C4-2B (cell line): ENCODE measurements at regions not wholly inside any gene's neighbourhood (a gene's known extent, or its start where the extent isn't known, plus 50 kb on each side); places are given as distances from the start of the nearest gene placed in this dataset.

Experiments used
- CTCF ChIP-seq: fragments of 450-650 bp; conservative IDR thresholded peaks from 2 replicates; pipeline ENCODE4 v1.5.1; 2017; ENCODE audit warnings: mild to moderate bottlenecking
- ZFX ChIP-seq: fragments of 450-650 bp; IDR thresholded peaks from 2 replicates; pipeline ENCODE4 v1.6.1; 2017

GRCh38 chr11:127236776-127237175 lies 236.2 kb upstream of the KIRREL3 start:
- TF ChIP-seq CTCF (no peak), ZFX (no peak)
